ENCODE measurements at regions not wholly inside any gene's neighbourhood (a gene's known extent, or its start where the extent isn't known, plus 50 kb on each side); places are given as distances from the start of the nearest gene placed in this dataset.

GRCh38 chr11:119909077-119909476 lies 180.1 kb upstream of the NECTIN1 start:
- DNase-seq: no peak

- DNase-seq: no peak
These were observed 179.5 kb upstream of the NECTIN1 start for GRCh38 chr11:119908573-119908904.

GRCh38 chr11:119907878-119908572 lies 179.0 kb upstream of the NECTIN1 start:
- peak in 3 of 56 donors; percentile 13 to 33 (median 21) for DNase-seq

GRCh38 chr11:119907122-119907851 lies 178.3 kb upstream of the NECTIN1 start:
- no peak for DNase-seq

GRCh38 chr11:119906376-119906775 lies 177.4 kb upstream of the NECTIN1 start:
- DNase-seq: no peak

GRCh38 chr11:119905162-119905561 lies 176.2 kb upstream of the NECTIN1 start:
- DNase-seq: no peak

- no peak for DNase-seq
These were observed 175.6 kb upstream of the NECTIN1 start for GRCh38 chr11:119904531-119905035.

- no peak for DNase-seq
These were observed 174.8 kb upstream of the NECTIN1 start for GRCh38 chr11:119903821-119904220.

GRCh38 chr11:119903389-119903788 lies 174.4 kb upstream of the NECTIN1 start:
- DNase-seq: no peak

GRCh38 chr11:119902656-119903231 lies 173.7 kb upstream of the NECTIN1 start:
- no peak for DNase-seq

GRCh38 chr11:119901657-119902577 lies 172.9 kb upstream of the NECTIN1 start:
- no peak for DNase-seq

GRCh38 chr11:119899997-119900396 lies 171.0 kb upstream of the NECTIN1 start:
- DNase-seq: no peak

GRCh38 chr11:119897576-119897975 lies 168.6 kb upstream of the NECTIN1 start:
- DNase-seq: no peak

- no peak for DNase-seq
These were observed 168.0 kb upstream of the NECTIN1 start for GRCh38 chr11:119897046-119897440.

- DNase-seq: no peak
These were observed 167.5 kb upstream of the NECTIN1 start for GRCh38 chr11:119896387-119897045.

- DNase-seq: no peak
These were observed 167.0 kb upstream of the NECTIN1 start for GRCh38 chr11:119895981-119896380.

- DNase-seq: no peak
These were observed 165.9 kb upstream of the NECTIN1 start for GRCh38 chr11:119894916-119895315.

- DNase-seq: peak in 31 of 56 donors; percentile 19 to 88 (median 53)
These were observed 163.4 kb upstream of the NECTIN1 start for GRCh38 chr11:119892311-119892808.

- DNase-seq: peak in 54 of 56 donors; percentile 16 to 92 (median 72)
These were observed 162.2 kb upstream of the NECTIN1 start for GRCh38 chr11:119891055-119891768.

GRCh38 chr11:119890466-119890865 lies 161.5 kb upstream of the NECTIN1 start:
- DNase-seq: no peak

All from amygdala (tissue), 56 donors.